ENCODE measurements at regions not wholly inside any gene's neighbourhood (a gene's known extent, or its start where the extent isn't known, plus 50 kb on each side); places are given as distances from the start of the nearest gene placed in this dataset.

- peak overlapping the region; percentile 48 for H2AFZ ChIP-seq (replicated peaks)
Observed at GRCh38 chr20:51237278-51237677, 214.4 kb upstream of the KCNG1 start.

GRCh38 chr20:51236421-51236820, 213.5 kb upstream of the KCNG1 start:
- H3K9me3 Mint-ChIP-seq: peaks cover 7% of the 10 kb centered on the region
- H3K4me3 Mint-ChIP-seq: no peak overlapping the region
- H3F3A ChIP-seq (ENCODE audit: low read depth): no peaks in the 10 kb centered on the region

More at GRCh38 chr20:51237278-51237677, 214.4 kb upstream of the KCNG1 start:
- H3K79me2 ChIP-seq (ENCODE audit: low read depth): no peaks in the 10 kb centered on the region
- H3K4me3 ChIP-seq: no peak overlapping the region
- no peaks in the 10 kb centered on the region for H3K27me3 ChIP-seq
- Mint-ChIP-seq H3K27ac (no peak overlapping the region), H3K9me3 (peaks cover 11% of the 10 kb centered on the region), H3K27me3 (ENCODE audit: insufficient read depth, low read depth) (peaks cover 3% of the 10 kb centered on the region), H3K4me1 (peaks cover 9% of the 10 kb centered on the region), H3K4me3 (no peak overlapping the region), H3K36me3 (no peaks in the 10 kb centered on the region)
- H3F3A ChIP-seq (ENCODE audit: low read depth): no peaks in the 10 kb centered on the region
- no peak overlapping the region for H3K27ac ChIP-seq
- H3K4me1 ChIP-seq: peaks cover 6% of the 10 kb centered on the region
- H3K36me3 ChIP-seq: no peaks in the 10 kb centered on the region
- no peaks in the 10 kb centered on the region for H4K20me1 ChIP-seq (ENCODE audit: low read depth)
- H3K9ac ChIP-seq: no peak overlapping the region
- no peak overlapping the region for H3K4me2 ChIP-seq
- peaks cover 5% of the 10 kb centered on the region for H3K9me3 ChIP-seq (ENCODE audit: low read depth)
- TF ChIP-seq EZH2 (IDR thresholded peaks at IDR 0.05) (no peak), EZH2phosphoT487 (IDR thresholded peaks at IDR 0.05) (no peak), CTCF (IDR thresholded peaks at IDR 0.05) (no peak)
- no peak for DNase-seq (ENCODE audit: low spot score)

GRCh38 chr20:51233345-51233744, 210.4 kb upstream of the KCNG1 start:
- Histone ChIP-seq H3K9ac (no peak overlapping the region), H3K4me2 (no peak overlapping the region), H3K4me3 (no peak overlapping the region), H3K9me3 (ENCODE audit: low read depth) (no peaks in the 10 kb centered on the region), H3K36me3 (no peaks in the 10 kb centered on the region), H4K20me1 (ENCODE audit: low read depth) (no peaks in the 10 kb centered on the region), H3K27ac (no peak overlapping the region), H3F3A (ENCODE audit: low read depth) (no peaks in the 10 kb centered on the region), H3K79me2 (ENCODE audit: low read depth) (no peaks in the 10 kb centered on the region), H2AFZ (replicated peaks) (no peak overlapping the region), H3K27me3 (no peaks in the 10 kb centered on the region), H3K4me1 (peaks cover 6% of the 10 kb centered on the region)
- H3K36me3 Mint-ChIP-seq: no peaks in the 10 kb centered on the region
- peaks cover 12% of the 10 kb centered on the region for H3K27me3 Mint-ChIP-seq (ENCODE audit: insufficient read depth, low read depth)
- DNase-seq (ENCODE audit: low spot score): no peak
- no peak overlapping the region for H3K4me3 Mint-ChIP-seq
- H3K4me1 Mint-ChIP-seq: peaks cover 9% of the 10 kb centered on the region
- H3K27ac Mint-ChIP-seq: no peak overlapping the region
- H3K9me3 Mint-ChIP-seq: peaks cover 7% of the 10 kb centered on the region
- TF ChIP-seq EZH2phosphoT487 (IDR thresholded peaks at IDR 0.05) (no peak), CTCF (IDR thresholded peaks at IDR 0.05) (no peak), EZH2 (IDR thresholded peaks at IDR 0.05) (no peak)

More at GRCh38 chr20:51236421-51236820, 213.5 kb upstream of the KCNG1 start:
- Histone ChIP-seq H3K27me3 (no peaks in the 10 kb centered on the region), H4K20me1 (ENCODE audit: low read depth) (no peaks in the 10 kb centered on the region), H3K4me3 (no peak overlapping the region), H3K36me3 (no peaks in the 10 kb centered on the region), H2AFZ (replicated peaks) (no peak overlapping the region), H3K4me1 (peaks cover 6% of the 10 kb centered on the region), H3K79me2 (ENCODE audit: low read depth) (no peaks in the 10 kb centered on the region), H3K27ac (no peak overlapping the region), H3K4me2 (no peak overlapping the region), H3K9me3 (ENCODE audit: low read depth) (no peaks in the 10 kb centered on the region), H3K9ac (no peak overlapping the region)
- Mint-ChIP-seq H3K27me3 (ENCODE audit: insufficient read depth, low read depth) (peaks cover 5% of the 10 kb centered on the region), H3K4me1 (peaks cover 9% of the 10 kb centered on the region), H3K27ac (no peak overlapping the region), H3K36me3 (no peaks in the 10 kb centered on the region)
- no peak for TF ChIP-seq CTCF (IDR thresholded peaks at IDR 0.05)
- no peak for TF ChIP-seq EZH2phosphoT487 (IDR thresholded peaks at IDR 0.05)
- TF ChIP-seq EZH2 (IDR thresholded peaks at IDR 0.05): no peak
- no peak for DNase-seq (ENCODE audit: low spot score)
